ENCODE measurements at regions not wholly inside any gene's neighbourhood (a gene's known extent, or its start where the extent isn't known, plus 50 kb on each side); places are given as distances from the start of the nearest gene placed in this dataset.

- no peak for TF ChIP-seq SRF (IDR thresholded peaks at IDR 0.05; ENCODE audit: low read depth)
- TF ChIP-seq EGR1 (IDR thresholded peaks at IDR 0.05; ENCODE audit: low read depth): no peak
- no peak for TF ChIP-seq CEBPB (IDR thresholded peaks at IDR 0.05; ENCODE audit: low read depth)
- no peak for TF ChIP-seq ATF3 (IDR thresholded peaks at IDR 0.05)
- no peak for TF ChIP-seq FOSL1 (IDR thresholded peaks at IDR 0.05; ENCODE audit: low read depth)
- TF ChIP-seq TCF7L2 (IDR thresholded peaks at IDR 0.05; ENCODE audit: borderline replicate concordance, extremely low read depth, insufficient read depth, insufficient read length): no peak
- no peak for TF ChIP-seq REST (IDR thresholded peaks at IDR 0.05; ENCODE audit: low read depth)
- TF ChIP-seq SIN3A (IDR thresholded peaks at IDR 0.05; ENCODE audit: low read depth): no peak
- no peak for TF ChIP-seq JUND (IDR thresholded peaks at IDR 0.05)
- no peak for TF ChIP-seq CBX3 (IDR thresholded peaks at IDR 0.05; ENCODE audit: low read depth)
- Histone ChIP-seq H3K27ac (ENCODE audit: low read depth, low read length) (no peak overlapping the region), H3K79me2 (ENCODE audit: insufficient read depth, low read length) (no peaks in the 10 kb centered on the region), H2AFZ (ENCODE audit: low read depth, low read length, poor library complexity, severe bottlenecking) (no peak overlapping the region), H3K36me3 (ENCODE audit: control insufficient read depth in 1 of 2, insufficient read depth in 2 of 2, low read length in 2 of 2) (no peaks in the 10 kb centered on the region), H3K9me3 (ENCODE audit: control insufficient read depth in 1 of 2, insufficient read depth in 1 of 2, low read depth in 1 of 2, low read length in 2 of 2) (no peaks in the 10 kb centered on the region), H4K20me1 (ENCODE audit: insufficient read depth) (no peaks in the 10 kb centered on the region), H3K4me3 (replicated peaks in 1 of 2; ENCODE audit: low read depth in 1 of 2, low read length in 2 of 2) (no peak overlapping the region), H3K27me3 (ENCODE audit: insufficient read depth, low read length) (peaks cover 3% of the 10 kb centered on the region; the same call in 1 of the 2 replicates), H3K4me2 (ENCODE audit: low read length) (no peak overlapping the region), H3K4me1 (ENCODE audit: control insufficient read depth in 1 of 2, insufficient read depth in 2 of 2, low read length in 2 of 2) (no peaks in the 10 kb centered on the region), H3K9me2 (ENCODE audit: insufficient read depth) (no peaks in the 10 kb centered on the region), H3K9ac (ENCODE audit: low read length) (no peak overlapping the region)
- DNase-seq (ENCODE audit: low read depth, low spot score) (no peak), ATAC-seq (no peak)
- intact Hi-C loops (cut with micrococcal nuclease): no loop called here
- RAD21 ChIA-PET (ENCODE audit: low non-redundant PET in 1 of 2, low total read pairs in 2 of 2, uncharacterized antibody in 2 of 2, unreplicated experiment in 2 of 2): no interaction called here
- no TSS peak for BruUV-seq (replicated peaks)
- CTCF ChIA-PET: no interaction called here
- POLR2A ChIA-PET: no interaction called here
Measured at GRCh38 chr17:79167486-79167885, 92.9 kb downstream of the ENGASE start.
